Naive thymus-derived CD4-positive, alpha-beta T cell (primary cell): ENCODE measurements at regions not wholly inside any gene's neighbourhood (a gene's known extent, or its start where the extent isn't known, plus 50 kb on each side); places are given as distances from the start of the nearest gene placed in this dataset.

Experiments used
- ATAC-seq: fragments of 150-1000 bp; cut with Tn5 transposase; 2 replicates; pipeline ENCODE4 v1.10.0; 2021; ENCODE audit warnings: mild to moderate bottlenecking, moderate library complexity
- CTCF ChIA-PET: fragments of 350-600 bp; sonication (Branson Sonifier 250); formaldehyde crosslinking; loops from one replicate; lab custom pipeline; 2021; ENCODE audit warnings: antibody characterized with exemption; lab: Charles Lee
- POLR2A ChIA-PET: fragments of 350-600 bp; sonication (Branson Sonifier 250); formaldehyde crosslinking; loops from one replicate; lab custom pipeline; 2021; ENCODE audit warnings: antibody characterized with exemption, inconsistent platforms; lab: Charles Lee
- DNase-seq, 9 donors: peaks; one replicate each; pipeline versions ENCODE4 v3.0.0 to v3.0.0-alpha.2; 2020 to 2022; ENCODE audit warnings: mixed read lengths in 1 of 9
- H3K27ac ChIP-seq: one replicate; pipeline ENCODE4 v1.7.0; 2013; ENCODE audit warnings: mild to moderate bottlenecking, low read depth, low read length, moderate library complexity
- H3K27me3 ChIP-seq, 2 donors: one replicate each; pipeline ENCODE4 v1.7.0; 2013; ENCODE audit warnings: low read length in 2 of 2, mild to moderate bottlenecking in 2 of 2, moderate library complexity in 2 of 2; ENCODE audit not compliant: control insufficient read depth in 2 of 2, insufficient read depth in 2 of 2
- H3K36me3 ChIP-seq, 3 experiments: 1 replicate in 2 of 3; 2 replicates in 1 of 3; pipeline ENCODE4 v1.7.0; 2013; ENCODE audit warnings: low read length in 3 of 3, mild to moderate bottlenecking in 3 of 3, moderate library complexity in 1 of 3; ENCODE audit not compliant: insufficient read depth in 3 of 3, control insufficient read depth in 2 of 3
- H3K4me1 ChIP-seq, 2 donors: one replicate each; pipeline ENCODE4 v1.7.0; 2013; ENCODE audit warnings: low read length in 2 of 2, mild to moderate bottlenecking in 2 of 2, moderate library complexity in 1 of 2; ENCODE audit not compliant: control insufficient read depth in 2 of 2, insufficient read depth in 2 of 2
- H3K4me3 ChIP-seq: 2 replicates; pipeline ENCODE4 v1.7.0; 2013; ENCODE audit warnings: mild to moderate bottlenecking, low read length
- H3K9me3 ChIP-seq, 3 experiments: 1 replicate in 2 of 3; 2 replicates in 1 of 3; pipeline ENCODE4 v1.7.0; 2013; ENCODE audit warnings: low read length in 3 of 3; ENCODE audit not compliant: control insufficient read depth in 2 of 3
- H3K27ac Mint-ChIP-seq, 9 donors: one replicate each; pipeline ENCODE4 v1.8.0; 2020 to 2022; ENCODE audit warnings: mixed read lengths in 9 of 9, mild to moderate bottlenecking in 8 of 9, moderate library complexity in 5 of 9, inconsistent platforms in 2 of 9
- H3K27me3 Mint-ChIP-seq, 5 donors: one replicate each; pipeline ENCODE4 v1.8.0; 2021 to 2022; ENCODE audit warnings: mixed read lengths in 5 of 5, mild to moderate bottlenecking in 1 of 5
- H3K36me3 Mint-ChIP-seq, 5 donors: one replicate each; pipeline ENCODE4 v1.8.0; 2020 to 2022; ENCODE audit warnings: mixed read lengths in 5 of 5, mild to moderate bottlenecking in 3 of 5, inconsistent platforms in 1 of 5
- H3K4me1 Mint-ChIP-seq, 7 donors: one replicate each; pipeline ENCODE4 v1.8.0; 2020 to 2022; ENCODE audit warnings: mixed read lengths in 7 of 7, mild to moderate bottlenecking in 3 of 7, inconsistent platforms in 1 of 7
- H3K4me3 Mint-ChIP-seq, 10 donors: one replicate each; pipeline ENCODE4 v1.8.0; 2020 to 2022; ENCODE audit warnings: mild to moderate bottlenecking in 10 of 10, mixed read lengths in 10 of 10, moderate library complexity in 6 of 10, inconsistent platforms in 2 of 10
- H3K9me3 Mint-ChIP-seq, 11 donors: one replicate each; pipeline ENCODE4 v1.8.0; 2020 to 2022; ENCODE audit warnings: mixed read lengths in 11 of 11, mild to moderate bottlenecking in 4 of 11, inconsistent platforms in 1 of 11, moderate library complexity in 1 of 11
- intact Hi-C, 2 donors: fragments of 100-400 bp; cut with micrococcal nuclease; formaldehyde crosslinking; loops; one replicate each; pipeline ENCODE4 v1.15.1; 2023

- Mint-ChIP-seq H3K4me1 (no peaks in the 10 kb centered on the region), H3K4me3 (no peak overlapping the region), H3K36me3 (no peaks in the 10 kb centered on the region), H3K27me3 (no peaks in the 10 kb centered on the region), H3K27ac (no peak overlapping the region), H3K9me3 (peaks cover 0 to 3% (median 0%) of the 10 kb centered on the region in 11 donors)
- POLR2A ChIA-PET, result no interaction called here
- CTCF ChIA-PET, result no interaction called here
- ATAC-seq (no peak), DNase-seq (no peak)
- H3K27me3 ChIP-seq, result no peaks in the 10 kb centered on the region
- no peaks in the 10 kb centered on the region for H3K4me1 ChIP-seq
- no peaks in the 10 kb centered on the region for H3K9me3 ChIP-seq
- intact Hi-C loops, result no loop called here
- no peak overlapping the region for H3K27ac ChIP-seq
- H3K36me3 ChIP-seq, result no peaks in the 10 kb centered on the region
- H3K4me3 ChIP-seq, result no peak overlapping the region
Observed at GRCh38 chr4:125681240-125681639, 366.5 kb downstream of the FAT4 start.

- no peak for DNase-seq
- H3K9me3 ChIP-seq, result peaks cover 0 to 3% (median 0%) of the 10 kb centered on the region in 3 experiments
- no peaks in the 10 kb centered on the region for H3K36me3 Mint-ChIP-seq
Observed at GRCh38 chr4:125682730-125683129, 368.0 kb downstream of the FAT4 start.

GRCh38 chr4:125688841-125689240 lies 374.1 kb downstream of the FAT4 start:
- Histone ChIP-seq H3K4me1 (no peaks in the 10 kb centered on the region), H3K27ac (no peak overlapping the region), H3K27me3 (no peaks in the 10 kb centered on the region), H3K36me3 (no peaks in the 10 kb centered on the region), H3K4me3 (no peak overlapping the region), H3K9me3 (peaks cover 0 to 3% (median 0%) of the 10 kb centered on the region in 3 experiments)
- ATAC-seq, result no peak
- no peak overlapping the region for H3K27ac Mint-ChIP-seq
- peaks cover 0 to 8% (median 0%) of the 10 kb centered on the region in 11 donors for H3K9me3 Mint-ChIP-seq
- no peak for DNase-seq
- intact Hi-C loops, result no loop called here
- no peaks in the 10 kb centered on the region for H3K36me3 Mint-ChIP-seq
- no peaks in the 10 kb centered on the region for H3K27me3 Mint-ChIP-seq
- POLR2A ChIA-PET, result no interaction called here
- no peak overlapping the region for H3K4me3 Mint-ChIP-seq
- CTCF ChIA-PET, result no interaction called here
- H3K4me1 Mint-ChIP-seq, result no peaks in the 10 kb centered on the region

More at GRCh38 chr4:125682730-125683129, 368.0 kb downstream of the FAT4 start:
- peaks cover 0 to 3% (median 0%) of the 10 kb centered on the region in 11 donors for H3K9me3 Mint-ChIP-seq
- no peak overlapping the region for H3K27ac Mint-ChIP-seq
- Histone ChIP-seq H3K4me3 (no peak overlapping the region), H3K27me3 (no peaks in the 10 kb centered on the region), H3K36me3 (no peaks in the 10 kb centered on the region), H3K27ac (no peak overlapping the region), H3K4me1 (no peaks in the 10 kb centered on the region)
- ATAC-seq, result no peak
- POLR2A ChIA-PET, result no interaction called here
- intact Hi-C loops, result no loop called here
- no peaks in the 10 kb centered on the region for H3K4me1 Mint-ChIP-seq
- CTCF ChIA-PET, result no interaction called here
- H3K27me3 Mint-ChIP-seq, result no peaks in the 10 kb centered on the region
- no peak overlapping the region for H3K4me3 Mint-ChIP-seq

- CTCF ChIA-PET, result no interaction called here
- Mint-ChIP-seq H3K9me3 (peaks cover 0 to 8% (median 0%) of the 10 kb centered on the region in 11 donors), H3K27me3 (no peaks in the 10 kb centered on the region), H3K4me1 (no peaks in the 10 kb centered on the region), H3K4me3 (no peak overlapping the region), H3K27ac (no peak overlapping the region), H3K36me3 (no peaks in the 10 kb centered on the region)
- H3K27me3 ChIP-seq, result no peaks in the 10 kb centered on the region
- no peak overlapping the region for H3K27ac ChIP-seq
- DNase-seq, result no peak
- H3K9me3 ChIP-seq, result peaks cover 0 to 3% (median 0%) of the 10 kb centered on the region in 3 experiments
- POLR2A ChIA-PET, result no interaction called here
- no peaks in the 10 kb centered on the region for H3K4me1 ChIP-seq
- intact Hi-C loops, result no loop called here
- ATAC-seq, result no peak
- H3K4me3 ChIP-seq, result no peak overlapping the region
- no peaks in the 10 kb centered on the region for H3K36me3 ChIP-seq
Observed at GRCh38 chr4:125689805-125690204, 375.1 kb downstream of the FAT4 start.

GRCh38 chr4:125693228-125693627 lies 378.5 kb downstream of the FAT4 start:
- POLR2A ChIA-PET, result no interaction called here
- no peaks in the 10 kb centered on the region for H3K9me3 ChIP-seq

GRCh38 chr4:125702406-125702805 lies 387.7 kb downstream of the FAT4 start:
- H3K27me3 Mint-ChIP-seq, result no peaks in the 10 kb centered on the region

More at GRCh38 chr4:125693228-125693627, 378.5 kb downstream of the FAT4 start:
- no peak for DNase-seq
- Histone ChIP-seq H3K27me3 (no peaks in the 10 kb centered on the region), H3K36me3 (no peaks in the 10 kb centered on the region), H3K4me1 (no peaks in the 10 kb centered on the region), H3K4me3 (no peak overlapping the region), H3K27ac (no peak overlapping the region)
- Mint-ChIP-seq H3K4me1 (no peaks in the 10 kb centered on the region), H3K27me3 (no peaks in the 10 kb centered on the region), H3K27ac (no peak overlapping the region), H3K9me3 (peaks cover 0 to 19% (median 3%) of the 10 kb centered on the region in 11 donors), H3K36me3 (no peaks in the 10 kb centered on the region), H3K4me3 (no peak overlapping the region)
- intact Hi-C loops, result no loop called here
- CTCF ChIA-PET, result no interaction called here
- no peak for ATAC-seq

GRCh38 chr4:125703443-125703842 lies 388.7 kb downstream of the FAT4 start:
- Mint-ChIP-seq H3K4me1 (no peaks in the 10 kb centered on the region), H3K27me3 (no peaks in the 10 kb centered on the region)

More at GRCh38 chr4:125702406-125702805, 387.7 kb downstream of the FAT4 start:
- no peak for DNase-seq
- Mint-ChIP-seq H3K9me3 (peaks cover 0 to 12% (median 2%) of the 10 kb centered on the region in 11 donors), H3K36me3 (no peaks in the 10 kb centered on the region), H3K4me1 (no peaks in the 10 kb centered on the region), H3K4me3 (no peak overlapping the region), H3K27ac (no peak overlapping the region)
- ATAC-seq, result no peak
- Histone ChIP-seq H3K27ac (no peak overlapping the region), H3K9me3 (no peaks in the 10 kb centered on the region), H3K4me3 (no peak overlapping the region), H3K36me3 (no peaks in the 10 kb centered on the region), H3K27me3 (no peaks in the 10 kb centered on the region), H3K4me1 (no peaks in the 10 kb centered on the region)
- POLR2A ChIA-PET, result no interaction called here
- CTCF ChIA-PET, result no interaction called here
- intact Hi-C loops, result no loop called here

More at GRCh38 chr4:125703443-125703842, 388.7 kb downstream of the FAT4 start:
- ATAC-seq (no peak), DNase-seq (no peak)
- ChIA-PET POLR2A (no interaction called here), CTCF (no interaction called here)
- peaks cover 0 to 16% (median 0%) of the 10 kb centered on the region in 11 donors for H3K9me3 Mint-ChIP-seq
- Histone ChIP-seq H3K4me3 (no peak overlapping the region), H3K27ac (no peak overlapping the region), H3K27me3 (no peaks in the 10 kb centered on the region), H3K36me3 (no peaks in the 10 kb centered on the region), H3K9me3 (no peaks in the 10 kb centered on the region), H3K4me1 (no peaks in the 10 kb centered on the region)
- no peaks in the 10 kb centered on the region for H3K36me3 Mint-ChIP-seq
- H3K27ac Mint-ChIP-seq, result no peak overlapping the region
- intact Hi-C loops, result no loop called here
- H3K4me3 Mint-ChIP-seq, result no peak overlapping the region
